ENCODE measurements at regions not wholly inside any gene's neighbourhood (a gene's known extent, or its start where the extent isn't known, plus 50 kb on each side); places are given as distances from the start of the nearest gene placed in this dataset.

- TF ChIP-seq CTCF (IDR thresholded peaks at IDR 0.05) (no peak), POLR2A (IDR thresholded peaks at IDR 0.05) (no peak), EP300 (IDR thresholded peaks at IDR 0.05) (no peak)
Measured at GRCh38 chr6:84606860-84607259, 157.5 kb downstream of the TBX18 start.

Measured in tibial nerve (tissue), 4 donors.